Ovary (tissue), 3 donors: ENCODE measurements at regions not wholly inside any gene's neighbourhood (a gene's known extent, or its start where the extent isn't known, plus 50 kb on each side); places are given as distances from the start of the nearest gene placed in this dataset.

Experiments used
- POLR2A ChIP-seq: fragments of 450-650 bp; IDR thresholded peaks from one replicate; pipeline ENCODE4 v1.6.1; 2017; ENCODE audit warnings: antibody characterized with exemption, mild to moderate bottlenecking, moderate library complexity
- TF ChIP-seq, protein P1 (sequence below), 3 donors: fragments of 450-650 bp in 2 of 3; fragments of 200-600 bp in 1 of 3; IDR thresholded peaks; one replicate each; pipeline versions ENCODE4 v1.5.1 to v1.8.0; 2016 to 2022; ENCODE audit warnings: antibody characterized with exemption in 3 of 3, mild to moderate bottlenecking in 1 of 3
- donor health status: DM: no; HTN: no; CAD: no.

GRCh38 chr1:67540733-67541125, 110.5 kb upstream of the SERBP1 start:
- no peak for TF ChIP-seq POLR2A
- TF ChIP-seq, protein P1, sequence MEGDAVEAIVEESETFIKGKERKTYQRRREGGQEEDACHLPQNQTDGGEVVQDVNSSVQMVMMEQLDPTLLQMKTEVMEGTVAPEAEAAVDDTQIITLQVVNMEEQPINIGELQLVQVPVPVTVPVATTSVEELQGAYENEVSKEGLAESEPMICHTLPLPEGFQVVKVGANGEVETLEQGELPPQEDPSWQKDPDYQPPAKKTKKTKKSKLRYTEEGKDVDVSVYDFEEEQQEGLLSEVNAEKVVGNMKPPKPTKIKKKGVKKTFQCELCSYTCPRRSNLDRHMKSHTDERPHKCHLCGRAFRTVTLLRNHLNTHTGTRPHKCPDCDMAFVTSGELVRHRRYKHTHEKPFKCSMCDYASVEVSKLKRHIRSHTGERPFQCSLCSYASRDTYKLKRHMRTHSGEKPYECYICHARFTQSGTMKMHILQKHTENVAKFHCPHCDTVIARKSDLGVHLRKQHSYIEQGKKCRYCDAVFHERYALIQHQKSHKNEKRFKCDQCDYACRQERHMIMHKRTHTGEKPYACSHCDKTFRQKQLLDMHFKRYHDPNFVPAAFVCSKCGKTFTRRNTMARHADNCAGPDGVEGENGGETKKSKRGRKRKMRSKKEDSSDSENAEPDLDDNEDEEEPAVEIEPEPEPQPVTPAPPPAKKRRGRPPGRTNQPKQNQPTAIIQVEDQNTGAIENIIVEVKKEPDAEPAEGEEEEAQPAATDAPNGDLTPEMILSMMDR (IDR thresholded peaks at IDR 0.05), result no peak
